ENCODE measurements at regions not wholly inside any gene's neighbourhood (a gene's known extent, or its start where the extent isn't known, plus 50 kb on each side); places are given as distances from the start of the nearest gene placed in this dataset.
"Not testable (repeated sequence)": the region's sequence is repeated elsewhere in the genome, so short reads cannot be mapped to it uniquely, and the experiment has no call there.

GRCh38 chr18:21928925-21929324, 188.3 kb downstream of the MIB1 start:
- DNase-seq, result no peak

- no peak for DNase-seq
These were observed 189.6 kb downstream of the MIB1 start for GRCh38 chr18:21930177-21930576.

GRCh38 chr18:21933931-21934765, 193.6 kb downstream of the MIB1 start:
- DNase-seq, result no peak

GRCh38 chr18:21934766-21935015, 194.1 kb downstream of the MIB1 start:
- DNase-seq, result no peak

GRCh38 chr18:21943456-21943855, 202.9 kb downstream of the MIB1 start:
- DNase-seq, result no peak

- DNase-seq, result no peak
These were observed 208.9 kb downstream of the MIB1 start for GRCh38 chr18:21949326-21950015.

GRCh38 chr18:21955757-21956652, 213.4 kb upstream of the GATA6 start:
- DNase-seq, result peak; percentile 75

- no peak for DNase-seq
These were observed 211.1 kb upstream of the GATA6 start for GRCh38 chr18:21958263-21958662.

GRCh38 chr18:21958707-21959450, 210.5 kb upstream of the GATA6 start:
- DNase-seq, result no peak

GRCh38 chr18:21960189-21960588, 209.2 kb upstream of the GATA6 start:
- DNase-seq, result no peak

GRCh38 chr18:21963336-21963735, 206.1 kb upstream of the GATA6 start:
- no peak for DNase-seq

- no peak for DNase-seq
These were observed 201.1 kb upstream of the GATA6 start for GRCh38 chr18:21968338-21968737.

GRCh38 chr18:21972281-21972680, 197.1 kb upstream of the GATA6 start:
- DNase-seq, result no peak

- DNase-seq, result not testable (repeated sequence)
These were observed 193.4 kb upstream of the GATA6 start for GRCh38 chr18:21975954-21976353.

- DNase-seq, result no peak
These were observed 190.7 kb upstream of the GATA6 start for GRCh38 chr18:21978546-21979170.

GRCh38 chr18:21979171-21979560, 190.2 kb upstream of the GATA6 start:
- DNase-seq, result no peak

- no peak for DNase-seq
These were observed 189.6 kb upstream of the GATA6 start for GRCh38 chr18:21979759-21980158.

- no peak for DNase-seq
These were observed 188.6 kb upstream of the GATA6 start for GRCh38 chr18:21980744-21981143.

- not testable (repeated sequence) for DNase-seq
These were observed 187.9 kb upstream of the GATA6 start for GRCh38 chr18:21981489-21981888.

- DNase-seq, result no peak
These were observed 178.3 kb upstream of the GATA6 start for GRCh38 chr18:21991081-21991534.

- no peak for DNase-seq
These were observed 177.5 kb upstream of the GATA6 start for GRCh38 chr18:21991886-21992285.

GRCh38 chr18:21996351-21996826, 173.0 kb upstream of the GATA6 start:
- no peak for DNase-seq

Measured in CD4-positive, alpha-beta T cell treated with Interleukin-4 for 4 hours (primary cell).